ENCODE measurements at regions not wholly inside any gene's neighbourhood (a gene's known extent, or its start where the extent isn't known, plus 50 kb on each side); places are given as distances from the start of the nearest gene placed in this dataset.
A peak's percentile ranks its signal among the peaks of the same experiment; 100 is the strongest.

DNA sequence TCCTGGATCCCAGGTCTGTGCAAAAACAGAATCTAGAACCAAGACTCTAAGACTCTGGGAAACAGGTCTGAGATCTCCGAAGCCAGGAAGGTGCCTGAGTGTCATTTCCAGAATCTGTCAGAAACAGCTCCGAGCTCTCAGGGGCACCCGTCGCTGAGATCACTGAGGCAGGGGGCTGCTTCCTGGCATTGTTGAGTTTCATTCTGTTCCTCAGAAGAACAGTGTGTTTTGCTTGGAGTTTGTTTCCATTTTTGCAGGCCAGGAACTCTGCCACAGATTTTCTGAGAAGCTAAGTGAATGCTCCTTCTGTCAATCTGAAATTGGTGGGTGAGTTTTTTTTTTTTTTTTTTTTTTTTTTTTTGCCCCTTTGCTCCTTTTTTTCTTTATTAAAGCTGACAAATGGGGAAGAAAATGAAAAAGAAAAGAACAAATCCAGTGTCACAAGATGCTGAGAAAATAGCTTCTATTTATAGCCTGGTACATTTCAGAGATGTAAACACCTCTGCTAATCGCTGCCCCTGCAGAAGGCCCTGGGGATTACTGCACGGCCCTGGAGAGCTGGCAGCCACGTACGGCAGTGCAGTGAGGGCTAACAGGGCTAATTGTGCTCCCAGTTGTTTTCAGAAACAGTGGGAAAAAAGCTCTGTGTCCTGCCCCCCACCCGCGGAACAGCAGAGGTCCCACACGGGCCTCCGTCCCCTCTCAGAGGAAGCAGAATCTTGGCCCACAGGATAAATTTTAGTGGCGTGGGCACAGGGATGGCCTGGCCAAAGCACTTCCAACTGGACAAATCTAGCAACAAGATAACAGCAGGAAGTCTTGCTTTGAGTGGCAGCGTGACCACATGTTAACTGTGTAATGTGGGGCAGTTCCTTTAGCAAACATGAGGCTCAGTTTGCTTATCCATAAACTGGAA, 237.6 kb upstream of the IRS2 start:
- Histone ChIP-seq H3K27ac (no peak overlapping the region), H3F3A (ENCODE audit: low read depth) (no peaks in the 10 kb centered on the region), H3K4me3 (no peak overlapping the region), H4K20me1 (ENCODE audit: low read depth) (no peaks in the 10 kb centered on the region), H3K9me3 (ENCODE audit: low read depth) (no peaks in the 10 kb centered on the region), H3K4me2 (no peak overlapping the region), H3K27me3 (no peaks in the 10 kb centered on the region), H3K9ac (no peak overlapping the region), H3K79me2 (ENCODE audit: low read depth) (no peaks in the 10 kb centered on the region), H2AFZ (replicated peaks) (peak overlapping the region; percentile 97), H3K4me1 (peaks cover 8% of the 10 kb centered on the region), H3K36me3 (no peaks in the 10 kb centered on the region)
- Mint-ChIP-seq H3K9me3 (peaks cover 5% of the 10 kb centered on the region), H3K4me1 (peaks cover 3% of the 10 kb centered on the region), H3K27me3 (ENCODE audit: insufficient read depth, low read depth) (peaks cover 12% of the 10 kb centered on the region), H3K4me3 (no peak overlapping the region), H3K27ac (peak overlapping the region; percentile 73), H3K36me3 (no peaks in the 10 kb centered on the region)
- TF ChIP-seq EZH2phosphoT487 (IDR thresholded peaks at IDR 0.05) (no peak), EZH2 (IDR thresholded peaks at IDR 0.05) (no peak)
- TF ChIP-seq, protein P1, sequence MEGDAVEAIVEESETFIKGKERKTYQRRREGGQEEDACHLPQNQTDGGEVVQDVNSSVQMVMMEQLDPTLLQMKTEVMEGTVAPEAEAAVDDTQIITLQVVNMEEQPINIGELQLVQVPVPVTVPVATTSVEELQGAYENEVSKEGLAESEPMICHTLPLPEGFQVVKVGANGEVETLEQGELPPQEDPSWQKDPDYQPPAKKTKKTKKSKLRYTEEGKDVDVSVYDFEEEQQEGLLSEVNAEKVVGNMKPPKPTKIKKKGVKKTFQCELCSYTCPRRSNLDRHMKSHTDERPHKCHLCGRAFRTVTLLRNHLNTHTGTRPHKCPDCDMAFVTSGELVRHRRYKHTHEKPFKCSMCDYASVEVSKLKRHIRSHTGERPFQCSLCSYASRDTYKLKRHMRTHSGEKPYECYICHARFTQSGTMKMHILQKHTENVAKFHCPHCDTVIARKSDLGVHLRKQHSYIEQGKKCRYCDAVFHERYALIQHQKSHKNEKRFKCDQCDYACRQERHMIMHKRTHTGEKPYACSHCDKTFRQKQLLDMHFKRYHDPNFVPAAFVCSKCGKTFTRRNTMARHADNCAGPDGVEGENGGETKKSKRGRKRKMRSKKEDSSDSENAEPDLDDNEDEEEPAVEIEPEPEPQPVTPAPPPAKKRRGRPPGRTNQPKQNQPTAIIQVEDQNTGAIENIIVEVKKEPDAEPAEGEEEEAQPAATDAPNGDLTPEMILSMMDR (IDR thresholded peaks at IDR 0.05), result no peak
- DNase-seq (ENCODE audit: low spot score), result peak; percentile 35

DNA sequence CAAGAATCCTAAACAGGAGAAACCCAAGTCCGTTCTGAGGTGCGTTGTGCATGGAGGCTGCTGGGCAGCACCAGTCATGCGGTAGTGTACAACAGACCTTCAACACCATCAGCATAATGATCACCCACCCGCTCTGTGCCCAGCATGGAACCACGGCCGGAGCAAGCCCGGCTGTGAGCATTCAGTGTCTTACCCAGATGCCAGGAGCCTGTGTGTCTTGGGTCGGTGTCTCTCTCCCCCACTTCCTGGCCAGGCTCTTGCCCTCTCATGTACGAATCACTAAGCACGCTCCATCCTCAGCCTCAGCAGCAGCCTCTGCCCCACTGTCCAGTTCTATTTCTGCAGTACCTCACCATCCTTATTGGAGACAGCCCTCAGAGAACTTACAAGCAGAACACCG, 231.6 kb upstream of the IRS2 start:
- no peak for DNase-seq (ENCODE audit: low spot score)
- TF ChIP-seq EZH2 (IDR thresholded peaks at IDR 0.05) (no peak), EZH2phosphoT487 (IDR thresholded peaks at IDR 0.05) (no peak)
- TF ChIP-seq, protein P1 (IDR thresholded peaks at IDR 0.05), result no peak
- Histone ChIP-seq H3K79me2 (ENCODE audit: low read depth) (no peaks in the 10 kb centered on the region), H3K4me2 (no peak overlapping the region), H3K4me1 (no peaks in the 10 kb centered on the region), H2AFZ (replicated peaks) (no peak overlapping the region), H3F3A (ENCODE audit: low read depth) (no peaks in the 10 kb centered on the region), H3K9ac (no peak overlapping the region), H3K9me3 (ENCODE audit: low read depth) (no peaks in the 10 kb centered on the region), H3K4me3 (no peak overlapping the region), H3K27me3 (no peaks in the 10 kb centered on the region), H3K36me3 (no peaks in the 10 kb centered on the region), H4K20me1 (ENCODE audit: low read depth) (no peaks in the 10 kb centered on the region), H3K27ac (no peak overlapping the region)
- Mint-ChIP-seq H3K4me3 (no peak overlapping the region), H3K4me1 (peaks cover 2% of the 10 kb centered on the region), H3K9me3 (peaks cover 2% of the 10 kb centered on the region), H3K36me3 (no peaks in the 10 kb centered on the region), H3K27me3 (ENCODE audit: insufficient read depth, low read depth) (peaks cover 7% of the 10 kb centered on the region), H3K27ac (no peak overlapping the region)

DNA sequence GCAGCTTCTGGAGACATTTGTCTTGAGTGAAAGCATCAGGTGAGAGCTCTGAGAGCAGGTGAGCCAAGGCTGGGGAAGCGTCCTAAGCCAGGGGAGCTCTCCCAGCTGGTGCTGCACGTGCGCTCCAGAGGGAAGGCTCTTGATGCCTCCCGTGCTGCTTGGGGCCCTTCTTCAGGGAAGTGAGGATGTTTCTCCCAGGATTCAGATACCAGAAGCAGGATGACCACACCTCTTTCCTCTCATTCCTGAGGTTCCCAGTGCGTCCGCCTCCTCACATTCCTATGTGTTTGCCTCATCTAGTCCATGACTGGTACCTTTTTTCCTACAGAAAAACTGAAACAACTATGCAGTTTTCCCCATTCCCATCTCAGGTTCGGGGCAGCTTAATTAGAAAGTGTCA, 231.0 kb upstream of the IRS2 start:
- H3K27ac ChIP-seq, result no peak overlapping the region
- H3K4me3 ChIP-seq, result no peak overlapping the region
- H3K4me1 ChIP-seq, result no peaks in the 10 kb centered on the region
- Mint-ChIP-seq H3K36me3 (no peaks in the 10 kb centered on the region), H3K27ac (no peak overlapping the region), H3K4me1 (peaks cover 2% of the 10 kb centered on the region), H3K4me3 (no peak overlapping the region), H3K27me3 (ENCODE audit: insufficient read depth, low read depth) (peaks cover 7% of the 10 kb centered on the region), H3K9me3 (peaks cover 2% of the 10 kb centered on the region)
- H3K9me3 ChIP-seq (ENCODE audit: low read depth), result no peaks in the 10 kb centered on the region
- H4K20me1 ChIP-seq (ENCODE audit: low read depth), result no peaks in the 10 kb centered on the region
- no peaks in the 10 kb centered on the region for H3K79me2 ChIP-seq (ENCODE audit: low read depth)
- no peak overlapping the region for H3K9ac ChIP-seq
- H3K36me3 ChIP-seq, result no peaks in the 10 kb centered on the region
- H3K4me2 ChIP-seq, result no peak overlapping the region
- DNase-seq (ENCODE audit: low spot score), result no peak
- TF ChIP-seq EZH2phosphoT487 (IDR thresholded peaks at IDR 0.05) (no peak), EZH2 (IDR thresholded peaks at IDR 0.05) (no peak)
- TF ChIP-seq, protein P1 (IDR thresholded peaks at IDR 0.05), result no peak
- no peaks in the 10 kb centered on the region for H3K27me3 ChIP-seq
- H2AFZ ChIP-seq (replicated peaks), result no peak overlapping the region
- H3F3A ChIP-seq (ENCODE audit: low read depth), result no peaks in the 10 kb centered on the region

Data from neural progenitor cell (in vitro differentiated cells).